GM18505 (cell line): ENCODE measurements at regions not wholly inside any gene's neighbourhood (a gene's known extent, or its start where the extent isn't known, plus 50 kb on each side); places are given as distances from the start of the nearest gene placed in this dataset.
"Not testable (repeated sequence)": the region's sequence is repeated elsewhere in the genome, so short reads cannot be mapped to it uniquely, and the experiment has no call there.

Experiments
- ATAC-seq: cut with Tn5 transposase; IDR thresholded peaks from one replicate; pipeline ENCODE4 v1.9.1; 2021; ENCODE audit not compliant: unreplicated experiment
- POLR2A ChIP-seq: IDR thresholded peaks from 4 replicates; pipeline ENCODE4 v1.6.1; 2011; ENCODE audit warnings: borderline replicate concordance; ENCODE audit not compliant: insufficient read depth, insufficient read length; ENCODE audit errors: extremely low read depth

GRCh38 chr5:93359296-93359959 is 221.6 kb downstream of the NR2F1-AS1 start:
- no peak for TF ChIP-seq POLR2A
- no peak for ATAC-seq

- ATAC-seq = no peak
- no peak for TF ChIP-seq POLR2A
Measured at GRCh38 chr5:93358176-93358575, 222.8 kb downstream of the NR2F1-AS1 start.

GRCh38 chr5:93357686-93358085 is 223.3 kb downstream of the NR2F1-AS1 start:
- no peak for TF ChIP-seq POLR2A
- no peak for ATAC-seq

- ATAC-seq = no peak
- TF ChIP-seq POLR2A = no peak
Measured at GRCh38 chr5:93355691-93356090, 225.3 kb downstream of the NR2F1-AS1 start.

DNA sequence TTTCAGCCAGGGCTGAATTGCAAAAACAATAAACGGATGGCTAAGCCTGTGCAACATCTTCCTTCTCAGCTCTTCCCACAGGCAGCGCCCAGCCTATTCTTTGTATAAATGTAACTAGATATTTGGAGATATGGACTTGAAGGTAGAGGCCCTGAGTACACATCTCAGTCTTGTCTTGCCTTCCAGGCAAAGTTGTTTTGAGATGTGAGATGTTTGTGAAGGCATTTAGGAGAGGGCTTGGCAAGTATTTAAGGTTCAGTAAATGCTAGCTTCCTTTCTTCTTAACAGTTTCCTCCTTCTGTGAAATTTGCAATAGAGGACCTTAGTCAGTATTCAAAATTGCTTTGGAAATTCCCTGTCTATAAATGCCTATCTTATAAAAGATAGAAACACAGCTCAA is 228.8 kb downstream of the NR2F1-AS1 start:
- ATAC-seq = no peak

DNA sequence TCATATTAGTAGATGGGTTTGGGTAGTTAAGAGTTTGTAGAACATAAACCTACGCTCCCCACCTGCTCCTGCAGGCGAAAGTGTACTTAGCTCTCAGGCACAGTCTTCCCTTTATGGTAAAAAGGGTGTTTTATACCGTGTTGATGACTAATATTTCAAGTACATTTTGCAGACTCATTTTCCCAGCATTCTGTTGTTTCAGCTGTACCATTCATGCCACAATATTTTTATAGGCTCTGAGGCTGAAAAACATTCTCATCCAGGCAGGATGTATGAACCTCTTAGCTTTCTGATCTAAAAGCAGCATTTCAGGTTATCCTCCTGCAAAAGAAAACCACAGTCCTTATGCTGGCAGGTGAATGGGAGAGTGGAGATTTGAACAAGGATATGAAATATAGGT is 231.4 kb downstream of the NR2F1-AS1 start:
- no peak for TF ChIP-seq POLR2A
- ATAC-seq = no peak

More for the DNA sequence above, 228.8 kb downstream of the NR2F1-AS1 start:
- TF ChIP-seq POLR2A = no peak

- no peak for TF ChIP-seq POLR2A
Measured at GRCh38 chr5:93348231-93348630, 232.8 kb downstream of the NR2F1-AS1 start.

DNA sequence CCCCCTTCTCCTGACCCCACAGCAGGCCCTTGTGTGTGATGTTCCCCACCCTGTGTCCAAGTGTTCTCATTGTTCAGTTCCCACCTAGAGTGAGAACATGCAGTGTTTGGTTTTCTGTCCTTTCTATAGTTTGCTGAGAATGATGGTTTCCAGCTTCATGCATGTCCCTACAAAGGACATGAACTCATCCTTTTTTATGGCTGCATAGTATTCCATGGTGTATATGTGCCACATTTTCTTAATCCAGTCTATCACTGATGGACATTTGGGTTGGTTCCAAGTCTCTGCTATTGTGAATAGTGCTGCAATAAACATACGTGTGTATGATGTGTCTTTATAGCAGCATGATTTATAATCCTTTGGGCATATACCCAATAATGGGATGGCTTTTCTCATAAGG is 234.2 kb downstream of the NR2F1-AS1 start:
- not testable (repeated sequence) for ATAC-seq

More at GRCh38 chr5:93348231-93348630, 232.8 kb downstream of the NR2F1-AS1 start:
- no peak for ATAC-seq

DNA sequence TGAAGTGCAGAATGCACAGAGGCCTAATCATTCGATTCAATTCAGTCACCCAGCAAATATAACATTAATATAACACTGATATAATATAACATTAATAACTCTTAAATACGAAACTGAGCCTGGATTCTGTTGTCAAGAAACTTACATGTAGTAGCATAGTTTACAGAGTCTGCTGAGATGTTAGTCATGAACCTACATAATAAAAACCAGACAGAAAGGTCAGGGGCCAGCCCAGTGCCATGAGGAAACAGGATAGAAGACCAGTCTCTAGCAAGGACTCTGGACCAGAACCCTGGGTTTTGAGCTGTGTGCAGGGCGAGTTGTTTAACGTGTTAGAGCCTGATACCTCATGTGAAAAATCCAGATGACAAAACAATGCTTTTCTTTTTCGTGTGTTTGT is 234.7 kb downstream of the NR2F1-AS1 start:
- TF ChIP-seq POLR2A = no peak
- no peak for ATAC-seq

DNA sequence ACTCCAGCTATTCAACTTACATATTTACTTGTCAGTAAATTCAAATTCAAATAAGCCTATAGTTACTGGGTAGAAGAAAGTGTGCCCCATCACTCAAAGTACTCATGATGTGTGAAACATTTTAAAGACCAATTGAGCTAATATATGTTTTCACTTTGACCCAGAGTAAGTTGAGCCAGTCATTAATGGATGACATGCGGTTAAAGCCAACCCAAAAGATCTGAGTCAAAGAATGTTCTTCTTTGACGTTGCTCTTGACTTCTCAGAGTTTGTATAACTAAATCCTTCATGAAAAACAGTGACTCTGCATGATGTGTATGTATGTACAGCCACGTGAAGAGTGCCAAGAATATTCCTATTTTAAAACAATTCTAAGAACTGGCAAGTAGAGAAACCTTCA is 237.4 kb downstream of the NR2F1-AS1 start:
- no peak for ATAC-seq
- TF ChIP-seq POLR2A = no peak

- no peak for TF ChIP-seq POLR2A
- ATAC-seq = peak; percentile 56
Measured at GRCh38 chr5:93342563-93343061, 238.4 kb downstream of the NR2F1-AS1 start.

GRCh38 chr5:93340881-93341280 is 240.1 kb downstream of the NR2F1-AS1 start:
- no peak for ATAC-seq
- no peak for TF ChIP-seq POLR2A

DNA sequence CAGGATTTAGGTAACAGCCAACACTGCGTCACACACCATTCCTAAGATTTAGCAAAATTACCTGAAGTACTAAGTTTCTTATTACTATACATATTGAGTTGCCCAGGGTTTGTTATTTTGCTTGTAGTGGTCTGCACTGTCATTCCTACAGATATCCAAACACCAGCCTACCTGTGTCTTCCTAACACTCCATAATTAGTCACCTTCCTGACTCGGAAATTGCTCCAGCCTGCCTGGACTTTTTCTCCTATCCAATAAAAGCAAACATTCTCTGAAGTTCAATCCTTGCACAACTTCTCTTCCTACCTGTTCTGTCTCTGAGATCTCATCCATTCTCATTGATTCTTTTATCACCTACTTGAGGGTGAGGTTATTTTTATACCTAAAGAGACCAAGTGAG is 243.9 kb downstream of the NR2F1-AS1 start:
- no peak for TF ChIP-seq POLR2A
- no peak for ATAC-seq

GRCh38 chr5:93336330-93337110 is 244.5 kb downstream of the NR2F1-AS1 start:
- no peak for TF ChIP-seq POLR2A
- ATAC-seq = no peak
